GM23338 (cell line): ENCODE measurements at regions not wholly inside any gene's neighbourhood (a gene's known extent, or its start where the extent isn't known, plus 50 kb on each side); places are given as distances from the start of the nearest gene placed in this dataset.

Experiments used
- ATAC-seq: fragments of 200-7000 bp; cut with Tn5 transposase; 3 replicates; pipeline ENCODE4 v1.9.1; 2020
- DNase-seq: peaks from one replicate; pipeline ENCODE4 v3.0.0-alpha.2; 2015; ENCODE audit warnings: low spot score
- H2AFZ ChIP-seq: fragments of 200-600 bp; sonication (generic); 2 replicates; pipeline ENCODE4 v1.8.0; 2016; ENCODE audit warnings: antibody characterized with exemption, mild to moderate bottlenecking, moderate library complexity
- H3F3A ChIP-seq: fragments of 200-600 bp; sonication (generic); replicated peaks from 2 replicates; pipeline ENCODE4 v1.8.0; 2017; ENCODE audit warnings: antibody characterized with exemption, mixed run types, low read depth
- H3K27ac ChIP-seq: fragments of 200-600 bp; sonication (generic); 2 replicates; pipeline ENCODE4 v1.6.1; 2016; ENCODE audit warnings: low read depth
- H3K27me3 ChIP-seq: fragments of 200-600 bp; sonication (generic); 2 replicates; pipeline ENCODE4 v1.8.0; 2016; ENCODE audit warnings: mild to moderate bottlenecking, mixed run types, moderate library complexity; ENCODE audit not compliant: insufficient read depth
- H3K36me3 ChIP-seq: fragments of 200-600 bp; sonication (generic); 2 replicates; pipeline ENCODE4 v1.8.0; 2016; ENCODE audit warnings: mild to moderate bottlenecking; ENCODE audit not compliant: insufficient read depth
- H3K4me1 ChIP-seq: fragments of 200-600 bp; sonication (generic); 2 replicates; pipeline ENCODE4 v1.8.0; 2016; ENCODE audit warnings: mild to moderate bottlenecking, moderate library complexity; ENCODE audit not compliant: insufficient read depth
- H3K4me2 ChIP-seq: fragments of 200-600 bp; sonication (generic); 2 replicates; pipeline ENCODE4 v1.7.1; 2017; ENCODE audit warnings: mixed run types
- H3K4me3 ChIP-seq: fragments of 200-600 bp; sonication (generic); 2 replicates; pipeline ENCODE4 v1.6.1; 2016; ENCODE audit warnings: mixed run types
- H3K79me2 ChIP-seq: fragments of 200-600 bp; sonication (generic); replicated peaks from 2 replicates; pipeline ENCODE4 v1.8.0; 2017; ENCODE audit warnings: mild to moderate bottlenecking; ENCODE audit not compliant: insufficient read depth
- H3K9me2 ChIP-seq: fragments of 200-600 bp; sonication (generic); 2 replicates; pipeline ENCODE4 v1.8.0; 2017; ENCODE audit not compliant: insufficient read depth
- H4K20me1 ChIP-seq: fragments of 200-600 bp; sonication (generic); replicated peaks from 2 replicates; pipeline ENCODE4 v1.8.0; 2017; ENCODE audit warnings: mild to moderate bottlenecking; ENCODE audit not compliant: insufficient read depth
- H3K27ac Mint-ChIP-seq: 2 replicates; pipeline ENCODE4 v1.8.0; 2020; ENCODE audit warnings: inconsistent platforms, mild to moderate bottlenecking, moderate library complexity, mixed read lengths
- H3K27me3 Mint-ChIP-seq: 3 replicates; pipeline ENCODE4 v1.8.0; 2022; ENCODE audit warnings: low read depth, mild to moderate bottlenecking, moderate library complexity, mixed read lengths, inconsistent platforms; ENCODE audit not compliant: insufficient read depth, poor library complexity
- H3K36me3 Mint-ChIP-seq: 3 replicates; pipeline ENCODE4 v1.8.0; 2021; ENCODE audit warnings: low read depth, mild to moderate bottlenecking, inconsistent platforms, moderate library complexity, mixed read lengths
- H3K4me1 Mint-ChIP-seq: 3 replicates; pipeline ENCODE4 v1.8.0; 2020; ENCODE audit warnings: mild to moderate bottlenecking, inconsistent platforms, mixed read lengths
- H3K4me3 Mint-ChIP-seq: 3 replicates; pipeline ENCODE4 v1.8.0; 2021; ENCODE audit warnings: moderate library complexity, mild to moderate bottlenecking, inconsistent platforms, mixed read lengths
- H3K9me3 Mint-ChIP-seq: 3 replicates; pipeline ENCODE4 v1.8.0; 2020; ENCODE audit warnings: moderate library complexity, mild to moderate bottlenecking, inconsistent platforms, mixed read lengths
- CREB1 ChIP-seq: fragments of 250-450 bp; sonication (Bioruptor Pico); IDR thresholded peaks from 2 replicates; pipeline ENCODE4 v1.5.0; 2020; ENCODE audit warnings: low read depth, mild to moderate bottlenecking, moderate library complexity
- EZH2 ChIP-seq: fragments of 200-600 bp; sonication (generic); IDR thresholded peaks from one replicate; pipeline ENCODE4 v1.8.0; 2017; ENCODE audit warnings: antibody characterized with exemption, mild to moderate bottlenecking, low read depth; ENCODE audit not compliant: unreplicated experiment
- JUNB ChIP-seq: IDR thresholded peaks from one replicate; pipeline ENCODE4 v1.6.1; 2016; ENCODE audit warnings: antibody characterized with exemption; ENCODE audit not compliant: unreplicated experiment
- NANOG ChIP-seq: IDR thresholded peaks from 2 replicates; pipeline ENCODE4 v1.6.1; 2016; ENCODE audit warnings: antibody characterized with exemption, borderline replicate concordance
- ZNF331 ChIP-seq: fragments of 250-450 bp; sonication (Bioruptor Pico); IDR thresholded peaks from 2 replicates; pipeline ENCODE4 v1.5.0; 2020; ENCODE audit warnings: low read depth, mild to moderate bottlenecking, moderate library complexity
- ZNF462 ChIP-seq: fragments of 250-450 bp; sonication (Bioruptor Pico); IDR thresholded peaks from 2 replicates; pipeline ENCODE4 v1.5.0; 2020; ENCODE audit warnings: mild to moderate bottlenecking, moderate library complexity

- TF ChIP-seq ZNF462 (no peak), EZH2 (no peak)
These were observed 527.1 kb upstream of the DPPA4 start (continued) for GRCh38 chr3:109864452-109864851.

- no peak overlapping the region for H3K27ac Mint-ChIP-seq
These were observed 532.2 kb upstream of the DPPA4 start for GRCh38 chr3:109869586-109869985.

More at GRCh38 chr3:109869586-109869985, 532.2 kb upstream of the DPPA4 start:
- Mint-ChIP-seq H3K27me3 (no peaks in the 10 kb centered on the region), H3K4me3 (no peak overlapping the region), H3K4me1 (peaks cover 2% of the 10 kb centered on the region), H3K9me3 (no peaks in the 10 kb centered on the region), H3K36me3 (0 out of 3 replicates have a peak, but pooled peaks cover 4% of the 10 kb centered on the region)
- Histone ChIP-seq H3K4me2 (no peak overlapping the region), H3K36me3 (no peaks in the 10 kb centered on the region), H3K79me2 (no peaks in the 10 kb centered on the region), H3K4me1 (peaks cover 3% of the 10 kb centered on the region; the same call in 1 of the 2 replicates), H2AFZ (no peak overlapping the region), H3K4me3 (no peak overlapping the region), H3K9me2 (no peaks in the 10 kb centered on the region), H3K27me3 (no peaks in the 10 kb centered on the region), H4K20me1 (no peaks in the 10 kb centered on the region), H3K27ac (no peak overlapping the region), H3F3A (no peaks in the 10 kb centered on the region)
- DNase-seq (no peak), ATAC-seq (no peak)
- TF ChIP-seq CREB1 (CRISPR knock-in tag) (no peak), ZNF331 (CRISPR knock-in tag) (no peak), NANOG (no peak), ZNF462 (no peak), JUNB (no peak)
